RWPE2 (cell line): ENCODE measurements at regions not wholly inside any gene's neighbourhood (a gene's known extent, or its start where the extent isn't known, plus 50 kb on each side); places are given as distances from the start of the nearest gene placed in this dataset.

Experiments
- ATAC-seq: fragments of 200-7000 bp; cut with Tn5 transposase; 3 replicates; pipeline ENCODE4 v1.9.1; 2021; ENCODE audit warnings: low read depth
- DNase-seq: peaks from one replicate; pipeline ENCODE4 v3.0.0-alpha.2; 2020; ENCODE audit warnings: low spot score
- H3K27ac ChIP-seq: fragments of 450-650 bp; 2 replicates; pipeline ENCODE4 v1.5.1; 2017; ENCODE audit warnings: mild to moderate bottlenecking; ENCODE audit not compliant: poor library complexity, severe bottlenecking
- H3K27me3 ChIP-seq: fragments of 250-450 bp; sonication (Bioruptor Pico); 2 replicates; pipeline ENCODE4 v1.5.1; 2021; ENCODE audit warnings: mild to moderate bottlenecking, moderate library complexity; ENCODE audit not compliant: insufficient read depth, poor library complexity, severe bottlenecking
- H3K36me3 ChIP-seq: fragments of 250-450 bp; sonication (Bioruptor Pico); 2 replicates; pipeline ENCODE4 v1.5.1; 2020; ENCODE audit warnings: low read depth, mild to moderate bottlenecking, moderate library complexity
- H3K4me1 ChIP-seq: fragments of 250-450 bp; sonication (Bioruptor Pico); 2 replicates; pipeline ENCODE4 v1.5.1; 2021; ENCODE audit warnings: mild to moderate bottlenecking, moderate library complexity; ENCODE audit not compliant: insufficient read depth, poor library complexity, severe bottlenecking
- H3K4me3 ChIP-seq: fragments of 250-450 bp; sonication (Bioruptor Pico); 2 replicates; pipeline ENCODE4 v1.5.1; 2021; ENCODE audit warnings: mild to moderate bottlenecking, moderate library complexity; ENCODE audit not compliant: severe bottlenecking
- H3K9me3 ChIP-seq: fragments of 250-450 bp; sonication (Bioruptor Pico); 2 replicates; pipeline ENCODE4 v1.5.1; 2021; ENCODE audit warnings: mild to moderate bottlenecking, moderate library complexity; ENCODE audit not compliant: severe bottlenecking
- TF ChIP-seq, protein P1 (sequence below): fragments of 450-650 bp; IDR thresholded peaks from one replicate; pipeline ENCODE4 v1.5.1; 2017; ENCODE audit warnings: mild to moderate bottlenecking, moderate library complexity; ENCODE audit not compliant: poor library complexity, severe bottlenecking

DNA sequence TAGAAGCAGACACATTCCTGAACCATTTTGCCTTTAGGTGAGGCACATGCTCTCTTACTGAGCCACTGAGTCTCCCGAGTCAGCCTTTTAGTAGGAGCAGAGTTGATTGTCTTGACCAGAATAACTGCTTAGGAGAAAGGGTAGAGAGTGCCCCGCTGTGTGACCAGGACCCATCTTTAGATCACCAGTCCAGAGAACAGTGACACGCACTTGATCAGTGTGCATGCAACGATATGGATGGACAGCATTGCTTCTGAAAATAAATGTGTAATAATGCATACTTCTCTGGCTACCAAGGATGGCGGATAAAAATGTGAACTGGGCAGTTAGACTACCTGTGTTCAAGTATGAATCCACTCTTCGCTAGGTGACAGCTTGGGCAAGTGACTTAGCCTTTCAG, 897.7 kb downstream of the TRIML1 start:
- no peaks in the 10 kb centered on the region for H3K27me3 ChIP-seq
- H3K27ac ChIP-seq = no peak overlapping the region
- no peaks in the 10 kb centered on the region for H3K4me1 ChIP-seq
- TF ChIP-seq, protein P1, sequence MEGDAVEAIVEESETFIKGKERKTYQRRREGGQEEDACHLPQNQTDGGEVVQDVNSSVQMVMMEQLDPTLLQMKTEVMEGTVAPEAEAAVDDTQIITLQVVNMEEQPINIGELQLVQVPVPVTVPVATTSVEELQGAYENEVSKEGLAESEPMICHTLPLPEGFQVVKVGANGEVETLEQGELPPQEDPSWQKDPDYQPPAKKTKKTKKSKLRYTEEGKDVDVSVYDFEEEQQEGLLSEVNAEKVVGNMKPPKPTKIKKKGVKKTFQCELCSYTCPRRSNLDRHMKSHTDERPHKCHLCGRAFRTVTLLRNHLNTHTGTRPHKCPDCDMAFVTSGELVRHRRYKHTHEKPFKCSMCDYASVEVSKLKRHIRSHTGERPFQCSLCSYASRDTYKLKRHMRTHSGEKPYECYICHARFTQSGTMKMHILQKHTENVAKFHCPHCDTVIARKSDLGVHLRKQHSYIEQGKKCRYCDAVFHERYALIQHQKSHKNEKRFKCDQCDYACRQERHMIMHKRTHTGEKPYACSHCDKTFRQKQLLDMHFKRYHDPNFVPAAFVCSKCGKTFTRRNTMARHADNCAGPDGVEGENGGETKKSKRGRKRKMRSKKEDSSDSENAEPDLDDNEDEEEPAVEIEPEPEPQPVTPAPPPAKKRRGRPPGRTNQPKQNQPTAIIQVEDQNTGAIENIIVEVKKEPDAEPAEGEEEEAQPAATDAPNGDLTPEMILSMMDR = no peak
- H3K4me3 ChIP-seq = no peak overlapping the region
- H3K9me3 ChIP-seq = no peaks in the 10 kb centered on the region
- ATAC-seq = no peak
- H3K36me3 ChIP-seq = no peaks in the 10 kb centered on the region
- no peak for DNase-seq

DNA sequence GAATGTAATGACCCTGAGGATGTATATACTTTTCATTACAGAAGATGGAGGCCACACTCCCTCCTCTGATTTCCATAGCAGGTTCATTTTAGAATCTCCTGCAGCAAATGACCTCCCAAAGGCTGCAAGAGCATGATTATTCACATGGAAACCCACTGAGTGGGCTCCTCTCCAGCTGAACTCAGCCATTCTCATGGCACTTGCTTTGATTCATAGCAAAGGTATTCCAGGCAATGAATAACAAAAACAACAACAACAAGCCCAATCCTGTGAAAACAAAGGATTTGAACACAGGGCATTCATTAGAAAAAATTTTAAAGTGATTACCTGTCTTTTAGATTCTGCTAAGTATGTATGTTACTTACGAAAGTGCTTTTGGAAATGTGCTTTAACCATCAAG, 894.0 kb upstream of the FRG1 start:
- H3K27ac ChIP-seq = no peak overlapping the region
- H3K27me3 ChIP-seq = no peaks in the 10 kb centered on the region
- H3K4me3 ChIP-seq = no peak overlapping the region
- no peaks in the 10 kb centered on the region for H3K36me3 ChIP-seq
- H3K9me3 ChIP-seq = no peaks in the 10 kb centered on the region
- no peaks in the 10 kb centered on the region for H3K4me1 ChIP-seq
- ATAC-seq = peak; percentile 35; the same call in 1 of the 3 replicates
- DNase-seq = no peak
- TF ChIP-seq, protein P1 = no peak

DNA sequence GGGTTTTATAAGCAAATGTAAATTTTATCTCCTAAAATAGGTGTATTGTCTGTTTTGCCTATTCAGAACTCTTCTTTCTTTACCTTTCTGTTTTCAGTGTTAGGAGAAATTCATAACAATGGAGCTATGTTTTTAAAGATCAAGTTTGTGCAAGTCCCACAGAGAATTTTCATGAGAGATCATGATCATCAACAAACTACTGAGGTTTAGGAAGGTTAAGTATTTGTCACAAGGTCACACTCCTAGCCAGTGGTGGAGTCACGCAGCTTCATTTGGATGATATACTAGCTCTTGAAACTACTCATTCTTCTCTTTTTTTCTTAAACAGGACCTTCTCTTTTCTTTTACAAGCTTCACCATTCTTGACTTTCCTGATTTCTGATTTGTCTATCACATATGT, 892.6 kb upstream of the FRG1 start:
- DNase-seq = no peak
- H3K36me3 ChIP-seq = no peaks in the 10 kb centered on the region
- H3K4me3 ChIP-seq = no peak overlapping the region
- H3K27me3 ChIP-seq = peaks cover 4% of the 10 kb centered on the region
- TF ChIP-seq, protein P1 = no peak
- H3K9me3 ChIP-seq = no peaks in the 10 kb centered on the region
- H3K27ac ChIP-seq = no peak overlapping the region
- no peaks in the 10 kb centered on the region for H3K4me1 ChIP-seq
- no peak for ATAC-seq

DNA sequence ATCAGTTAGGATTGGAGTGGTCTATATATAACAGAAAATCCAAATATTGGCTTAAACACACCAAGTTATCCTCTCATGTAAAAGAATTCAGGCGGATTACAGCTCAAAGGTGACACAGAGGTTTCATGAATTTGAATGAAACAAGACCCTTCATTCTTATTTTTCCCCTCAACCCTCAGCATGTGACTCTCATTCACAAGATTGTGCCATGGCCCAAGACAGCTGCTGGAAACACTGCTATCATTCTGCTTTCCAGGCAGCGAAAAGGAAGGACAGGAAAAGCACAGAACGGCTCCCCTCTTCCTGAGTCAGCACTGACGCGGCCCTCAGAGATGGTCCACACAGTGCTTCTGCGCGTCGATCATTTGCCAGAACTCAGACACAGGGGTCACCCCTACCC, 891.0 kb upstream of the FRG1 start:
- Histone ChIP-seq H3K27ac (no peak overlapping the region), H3K27me3 (peaks cover 4% of the 10 kb centered on the region), H3K36me3 (no peaks in the 10 kb centered on the region), H3K4me3 (no peak overlapping the region), H3K4me1 (no peaks in the 10 kb centered on the region), H3K9me3 (no peaks in the 10 kb centered on the region)
- TF ChIP-seq, protein P1 = no peak
- no peak for ATAC-seq
- DNase-seq = no peak

DNA sequence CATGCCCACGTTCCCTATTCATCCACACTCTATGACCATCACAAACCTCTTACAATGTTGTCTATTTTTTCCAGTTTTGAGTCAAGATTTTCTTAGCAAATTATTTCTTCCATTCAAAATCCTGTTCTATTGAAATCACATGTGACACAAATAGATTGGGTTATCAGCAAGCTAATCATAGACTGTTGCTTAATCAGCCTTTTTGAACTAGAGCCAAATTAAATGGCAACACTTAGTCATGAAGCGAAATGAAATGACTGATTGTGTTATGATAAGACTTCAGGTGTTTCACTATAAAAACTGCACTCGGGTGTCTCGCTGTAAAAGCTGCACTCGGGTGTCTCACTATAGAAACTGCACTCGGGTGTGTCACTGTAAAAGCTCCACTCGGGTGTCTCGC, 890.0 kb upstream of the FRG1 start:
- no peaks in the 10 kb centered on the region for H3K4me1 ChIP-seq
- H3K4me3 ChIP-seq = no peak overlapping the region
- no peaks in the 10 kb centered on the region for H3K9me3 ChIP-seq
- no peaks in the 10 kb centered on the region for H3K36me3 ChIP-seq
- no peak overlapping the region for H3K27ac ChIP-seq
- peaks cover 4% of the 10 kb centered on the region for H3K27me3 ChIP-seq
- ATAC-seq (no peak), DNase-seq (no peak)
- TF ChIP-seq, protein P1 = no peak
